GM19035 (cell line): ENCODE measurements at regions not wholly inside any gene's neighbourhood (a gene's known extent, or its start where the extent isn't known, plus 50 kb on each side); places are given as distances from the start of the nearest gene placed in this dataset.
"Not testable (repeated sequence)": the region's sequence is repeated elsewhere in the genome, so short reads cannot be mapped to it uniquely, and the experiment has no call there.

ENCODE experiments used
- ATAC-seq: cut with Tn5 transposase; IDR thresholded peaks from one replicate; pipeline ENCODE4 v1.9.1; 2021; ENCODE audit not compliant: unreplicated experiment

GRCh38 chr14:37784827-37785223, 189.4 kb downstream of the TTC6 start:
- ATAC-seq, result not testable (repeated sequence)

GRCh38 chr14:37785298-37785697, 189.9 kb downstream of the TTC6 start:
- not testable (repeated sequence) for ATAC-seq

- not testable (repeated sequence) for ATAC-seq
Measured at GRCh38 chr14:37786114-37786625, 190.7 kb downstream of the TTC6 start.

- ATAC-seq, result no peak
Measured at GRCh38 chr14:37787879-37788494, 192.6 kb downstream of the TTC6 start.

GRCh38 chr14:37791384-37792036, 196.1 kb downstream of the TTC6 start:
- ATAC-seq, result no peak

- ATAC-seq, result no peak
Measured at GRCh38 chr14:37792124-37792523, 196.7 kb downstream of the TTC6 start.

- ATAC-seq, result no peak
Measured at GRCh38 chr14:37796703-37797416, 201.4 kb downstream of the TTC6 start.

GRCh38 chr14:37797675-37798074, 202.2 kb downstream of the TTC6 start:
- ATAC-seq, result no peak

- no peak for ATAC-seq
Measured at GRCh38 chr14:37807722-37808121, 212.3 kb downstream of the TTC6 start.

GRCh38 chr14:37810094-37810801, 214.8 kb downstream of the TTC6 start:
- no peak for ATAC-seq

GRCh38 chr14:37813732-37814131, 218.3 kb downstream of the TTC6 start:
- ATAC-seq, result no peak

- ATAC-seq, result no peak
Measured at GRCh38 chr14:37816135-37816534, 220.7 kb downstream of the TTC6 start.

- ATAC-seq, result no peak
Measured at GRCh38 chr14:37816743-37817295, 221.4 kb downstream of the TTC6 start.

- ATAC-seq, result no peak
Measured at GRCh38 chr14:37819155-37820015, 224.0 kb downstream of the TTC6 start.

- ATAC-seq, result not testable (repeated sequence)
Measured at GRCh38 chr14:37820810-37821209, 225.4 kb downstream of the TTC6 start.

- ATAC-seq, result no peak
Measured at GRCh38 chr14:37824939-37825712, 229.7 kb downstream of the TTC6 start.

GRCh38 chr14:37826869-37827268, 231.4 kb downstream of the TTC6 start:
- no peak for ATAC-seq

- ATAC-seq, result no peak
Measured at GRCh38 chr14:37830271-37830670, 234.8 kb downstream of the TTC6 start.

GRCh38 chr14:37834275-37834674, 238.8 kb downstream of the TTC6 start:
- ATAC-seq, result no peak
